Neuron (in vitro differentiated cells): ENCODE measurements at regions not wholly inside any gene's neighbourhood (a gene's known extent, or its start where the extent isn't known, plus 50 kb on each side); places are given as distances from the start of the nearest gene placed in this dataset.

Experiments
- H2AFZ ChIP-seq: one replicate; pipeline ENCODE4 v1.6.1; 2013; ENCODE audit warnings: low read depth, mild to moderate bottlenecking, inconsistent platforms, low read length, moderate library complexity
- H3K27me3 ChIP-seq: one replicate; pipeline ENCODE4 v1.6.1; 2013; ENCODE audit warnings: low read length; ENCODE audit not compliant: insufficient read depth
- H3K36me3 ChIP-seq: one replicate; pipeline ENCODE4 v1.6.1; 2013; ENCODE audit warnings: low read length; ENCODE audit not compliant: insufficient read depth
- H3K4me1 ChIP-seq: one replicate; pipeline ENCODE4 v1.6.1; 2013; ENCODE audit warnings: low read length; ENCODE audit not compliant: insufficient read depth
- H3K4me3 ChIP-seq: 2 replicates; pipeline ENCODE4 v1.5.1; 2013; ENCODE audit warnings: mild to moderate bottlenecking, low read length, moderate library complexity
- H3K9me3 ChIP-seq: one replicate; pipeline ENCODE4 v1.6.1; 2013; ENCODE audit warnings: low read length

- H3K36me3 ChIP-seq = no peaks in the 10 kb centered on the region
- H3K9me3 ChIP-seq = no peaks in the 10 kb centered on the region
- no peaks in the 10 kb centered on the region for H3K4me1 ChIP-seq
- H2AFZ ChIP-seq = no peak overlapping the region
- no peaks in the 10 kb centered on the region for H3K27me3 ChIP-seq
- no peak overlapping the region for H3K4me3 ChIP-seq
Observed at GRCh38 chr1:98468111-98468717, 193.3 kb upstream of the SNX7 start.

- no peak overlapping the region for H3K4me3 ChIP-seq
- no peaks in the 10 kb centered on the region for H3K4me1 ChIP-seq
- H2AFZ ChIP-seq = no peak overlapping the region
- no peaks in the 10 kb centered on the region for H3K27me3 ChIP-seq
- no peaks in the 10 kb centered on the region for H3K36me3 ChIP-seq
- H3K9me3 ChIP-seq = no peaks in the 10 kb centered on the region
Observed at GRCh38 chr1:98467586-98467985, 193.9 kb upstream of the SNX7 start.

GRCh38 chr1:98467122-98467521 lies 194.4 kb upstream of the SNX7 start:
- no peaks in the 10 kb centered on the region for H3K9me3 ChIP-seq
- H3K4me3 ChIP-seq = no peak overlapping the region
- no peaks in the 10 kb centered on the region for H3K36me3 ChIP-seq
- no peaks in the 10 kb centered on the region for H3K27me3 ChIP-seq
- no peak overlapping the region for H2AFZ ChIP-seq
- H3K4me1 ChIP-seq = no peaks in the 10 kb centered on the region

GRCh38 chr1:98461873-98462385 lies 199.6 kb upstream of the SNX7 start:
- Histone ChIP-seq H3K36me3 (no peaks in the 10 kb centered on the region), H3K4me1 (peaks cover 25% of the 10 kb centered on the region), H3K4me3 (no peak overlapping the region), H3K9me3 (no peaks in the 10 kb centered on the region), H2AFZ (no peak overlapping the region), H3K27me3 (no peaks in the 10 kb centered on the region)

GRCh38 chr1:98460136-98460535 lies 201.4 kb upstream of the SNX7 start:
- Histone ChIP-seq H2AFZ (no peak overlapping the region), H3K36me3 (no peaks in the 10 kb centered on the region), H3K27me3 (no peaks in the 10 kb centered on the region), H3K9me3 (no peaks in the 10 kb centered on the region), H3K4me3 (no peak overlapping the region), H3K4me1 (peaks cover 25% of the 10 kb centered on the region)

GRCh38 chr1:98459486-98459870 lies 202.0 kb upstream of the SNX7 start:
- Histone ChIP-seq H3K36me3 (no peaks in the 10 kb centered on the region), H3K9me3 (no peaks in the 10 kb centered on the region), H3K4me1 (peaks cover 25% of the 10 kb centered on the region), H2AFZ (no peak overlapping the region), H3K27me3 (no peaks in the 10 kb centered on the region), H3K4me3 (no peak overlapping the region)

- Histone ChIP-seq H3K4me1 (peaks cover 25% of the 10 kb centered on the region), H3K4me3 (no peak overlapping the region), H3K9me3 (no peaks in the 10 kb centered on the region), H2AFZ (peak overlapping the region; percentile 6), H3K27me3 (no peaks in the 10 kb centered on the region), H3K36me3 (no peaks in the 10 kb centered on the region)
Observed at GRCh38 chr1:98458511-98459485, 202.7 kb upstream of the SNX7 start.

- Histone ChIP-seq H3K27me3 (no peaks in the 10 kb centered on the region), H3K4me1 (peaks cover 30% of the 10 kb centered on the region), H2AFZ (no peak overlapping the region), H3K36me3 (no peaks in the 10 kb centered on the region), H3K9me3 (no peaks in the 10 kb centered on the region), H3K4me3 (no peak overlapping the region)
Observed at GRCh38 chr1:98457248-98457647, 204.3 kb upstream of the SNX7 start.

GRCh38 chr1:98454666-98455065 lies 206.9 kb upstream of the SNX7 start:
- no peaks in the 10 kb centered on the region for H3K36me3 ChIP-seq
- peaks cover 27% of the 10 kb centered on the region for H3K4me1 ChIP-seq
- H2AFZ ChIP-seq = no peak overlapping the region
- no peak overlapping the region for H3K4me3 ChIP-seq
- no peaks in the 10 kb centered on the region for H3K27me3 ChIP-seq
- no peaks in the 10 kb centered on the region for H3K9me3 ChIP-seq

GRCh38 chr1:98453066-98453465 lies 208.5 kb upstream of the SNX7 start:
- peaks cover 11% of the 10 kb centered on the region for H3K4me1 ChIP-seq
- H3K36me3 ChIP-seq = no peaks in the 10 kb centered on the region
- no peak overlapping the region for H3K4me3 ChIP-seq
- H3K27me3 ChIP-seq = no peaks in the 10 kb centered on the region
- no peaks in the 10 kb centered on the region for H3K9me3 ChIP-seq
- peak overlapping the region; percentile 61 for H2AFZ ChIP-seq

- Histone ChIP-seq H3K4me1 (peaks cover 7% of the 10 kb centered on the region), H3K27me3 (no peaks in the 10 kb centered on the region), H2AFZ (no peak overlapping the region), H3K36me3 (no peaks in the 10 kb centered on the region), H3K9me3 (no peaks in the 10 kb centered on the region), H3K4me3 (no peak overlapping the region)
Observed at GRCh38 chr1:98452162-98452561, 209.4 kb upstream of the SNX7 start.

- no peak overlapping the region for H3K4me3 ChIP-seq
- H3K4me1 ChIP-seq = peaks cover 4% of the 10 kb centered on the region
- no peaks in the 10 kb centered on the region for H3K36me3 ChIP-seq
- H3K9me3 ChIP-seq = no peaks in the 10 kb centered on the region
- H2AFZ ChIP-seq = no peak overlapping the region
- H3K27me3 ChIP-seq = no peaks in the 10 kb centered on the region
Observed at GRCh38 chr1:98441281-98441680, 220.2 kb upstream of the SNX7 start.

GRCh38 chr1:98439471-98439870 lies 222.1 kb upstream of the SNX7 start:
- H3K9me3 ChIP-seq = no peaks in the 10 kb centered on the region
- no peak overlapping the region for H3K4me3 ChIP-seq
- no peaks in the 10 kb centered on the region for H3K27me3 ChIP-seq
- no peaks in the 10 kb centered on the region for H3K36me3 ChIP-seq
- no peak overlapping the region for H2AFZ ChIP-seq
- H3K4me1 ChIP-seq = peaks cover 4% of the 10 kb centered on the region
